Retinal pigment epithelial cell (primary cell): ENCODE measurements at regions not wholly inside any gene's neighbourhood (a gene's known extent, or its start where the extent isn't known, plus 50 kb on each side); places are given as distances from the start of the nearest gene placed in this dataset.

ENCODE experiments used
- DNase-seq: peaks from one replicate; pipeline ENCODE4 v3.0.0-alpha.2; 2010; ENCODE audit warnings: low read depth
- H3K4me3 ChIP-seq: 2 replicates; pipeline ENCODE4 v1.5.1; 2011; ENCODE audit warnings: mild to moderate bottlenecking, low read length, control low read depth, moderate library complexity
- TF ChIP-seq, protein P1 (sequence below): conservative IDR thresholded peaks from 2 replicates; pipeline ENCODE4 v1.5.1; 2011; ENCODE audit warnings: low read depth, low read length, control low read depth, inconsistent platforms

DNA sequence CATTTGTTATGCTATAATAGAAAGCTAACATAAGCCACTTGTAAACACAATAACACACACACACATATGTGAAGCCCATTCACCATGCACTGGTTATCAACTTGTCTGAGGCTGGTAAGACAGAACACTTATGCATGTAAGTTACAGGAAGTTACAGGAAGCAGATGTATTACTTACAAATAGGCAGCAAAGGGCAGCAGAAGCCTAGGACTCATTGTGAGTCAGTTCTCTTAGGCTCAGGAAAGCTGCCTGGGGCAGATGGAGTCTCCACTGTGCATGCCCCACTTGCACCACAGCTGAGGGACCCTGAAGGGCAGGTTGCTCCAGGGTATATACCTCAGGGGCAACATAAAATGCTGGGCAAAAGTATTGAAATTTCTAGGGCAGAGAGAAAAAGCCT, 748.8 kb upstream of the CCDC54 start:
- no peak for DNase-seq
- H3K4me3 ChIP-seq, result no peak overlapping the region
- TF ChIP-seq, protein P1, sequence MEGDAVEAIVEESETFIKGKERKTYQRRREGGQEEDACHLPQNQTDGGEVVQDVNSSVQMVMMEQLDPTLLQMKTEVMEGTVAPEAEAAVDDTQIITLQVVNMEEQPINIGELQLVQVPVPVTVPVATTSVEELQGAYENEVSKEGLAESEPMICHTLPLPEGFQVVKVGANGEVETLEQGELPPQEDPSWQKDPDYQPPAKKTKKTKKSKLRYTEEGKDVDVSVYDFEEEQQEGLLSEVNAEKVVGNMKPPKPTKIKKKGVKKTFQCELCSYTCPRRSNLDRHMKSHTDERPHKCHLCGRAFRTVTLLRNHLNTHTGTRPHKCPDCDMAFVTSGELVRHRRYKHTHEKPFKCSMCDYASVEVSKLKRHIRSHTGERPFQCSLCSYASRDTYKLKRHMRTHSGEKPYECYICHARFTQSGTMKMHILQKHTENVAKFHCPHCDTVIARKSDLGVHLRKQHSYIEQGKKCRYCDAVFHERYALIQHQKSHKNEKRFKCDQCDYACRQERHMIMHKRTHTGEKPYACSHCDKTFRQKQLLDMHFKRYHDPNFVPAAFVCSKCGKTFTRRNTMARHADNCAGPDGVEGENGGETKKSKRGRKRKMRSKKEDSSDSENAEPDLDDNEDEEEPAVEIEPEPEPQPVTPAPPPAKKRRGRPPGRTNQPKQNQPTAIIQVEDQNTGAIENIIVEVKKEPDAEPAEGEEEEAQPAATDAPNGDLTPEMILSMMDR, result no peak

DNA sequence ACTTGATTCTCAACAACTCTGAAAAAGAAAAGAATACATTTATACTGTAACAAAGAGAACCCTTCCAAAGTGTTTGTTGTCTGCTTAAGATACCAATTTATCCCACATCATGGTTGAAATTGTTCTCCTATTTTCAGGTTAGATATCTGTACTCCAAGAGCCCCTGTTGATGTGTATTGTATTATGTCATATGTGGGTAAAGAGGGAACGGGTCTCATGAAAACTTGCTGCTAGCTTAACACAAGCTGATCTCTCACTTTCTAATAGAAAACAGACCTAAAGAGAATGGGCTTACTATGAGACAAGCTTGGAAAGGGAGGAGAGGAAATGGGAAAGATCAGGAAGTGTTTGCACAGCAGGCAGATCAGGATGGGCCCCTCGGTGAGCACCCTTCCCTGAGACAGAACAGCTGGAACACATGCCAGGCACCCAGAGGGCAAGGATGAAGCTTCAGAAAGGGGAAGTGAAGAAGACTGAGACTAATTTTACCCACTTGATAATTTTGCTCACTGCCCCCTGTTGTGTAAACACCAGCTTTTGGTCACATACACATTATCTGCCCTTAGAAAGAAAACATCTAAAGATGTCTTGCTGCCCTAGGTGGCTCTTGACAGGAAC, 747.9 kb upstream of the CCDC54 start:
- DNase-seq, result no peak
- no peak overlapping the region for H3K4me3 ChIP-seq
- TF ChIP-seq, protein P1, result no peak

DNA sequence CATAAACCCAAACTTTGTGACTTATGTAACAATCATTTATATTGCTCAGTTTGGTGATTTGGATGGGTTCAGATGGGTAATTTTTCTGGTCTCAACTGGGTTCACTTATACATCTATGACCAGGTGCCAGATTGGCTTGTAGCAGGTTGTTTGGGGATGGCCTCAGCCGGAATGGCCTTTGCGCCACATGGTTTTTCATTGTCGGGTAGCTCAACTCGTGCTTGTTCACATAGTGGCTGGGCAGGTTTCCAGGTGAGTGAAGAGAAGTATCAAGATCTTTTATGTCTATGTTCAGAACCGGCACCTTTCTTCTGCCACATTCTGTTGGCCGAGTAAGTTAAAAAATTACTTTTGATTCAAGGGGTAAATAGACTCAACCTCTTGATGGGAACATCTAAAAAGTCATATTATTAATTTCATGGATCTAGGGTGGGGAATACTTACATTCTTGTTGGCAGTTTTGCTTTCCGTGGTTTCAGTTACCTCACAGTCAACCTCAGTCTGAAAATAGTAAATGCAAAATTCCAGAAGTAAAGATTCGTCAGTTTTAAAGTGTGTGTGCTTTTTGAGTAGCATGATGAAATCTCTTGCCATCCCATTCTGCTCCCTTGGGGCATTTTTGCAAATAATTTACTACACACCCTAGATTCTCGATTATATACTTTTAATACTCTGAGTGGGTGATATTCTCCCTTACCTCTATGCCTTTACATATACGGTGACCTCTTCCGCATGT, 745.7 kb upstream of the CCDC54 start:
- H3K4me3 ChIP-seq, result no peak overlapping the region
- DNase-seq, result no peak
- TF ChIP-seq, protein P1, result no peak

DNA sequence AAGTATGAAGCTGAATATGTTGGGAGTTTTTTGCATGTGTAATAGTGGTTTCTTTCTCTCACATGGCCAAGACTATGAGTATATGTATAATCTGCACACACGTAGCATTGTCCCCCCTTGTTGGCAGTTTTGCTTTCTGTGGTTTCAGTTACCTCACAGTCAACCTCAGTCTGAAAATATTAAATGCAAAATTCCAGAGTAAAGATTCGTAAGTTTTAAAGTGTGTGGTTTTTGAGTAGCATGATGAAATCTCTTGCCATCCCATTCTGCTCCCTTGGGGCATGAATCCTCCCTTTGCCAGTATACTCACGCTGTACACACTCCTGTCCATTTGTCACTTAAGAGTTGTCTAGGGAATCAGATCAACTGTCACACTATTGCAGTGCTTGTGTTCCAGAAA, 742.0 kb upstream of the CCDC54 start:
- DNase-seq, result no peak
- TF ChIP-seq, protein P1, result no peak
- H3K4me3 ChIP-seq, result no peak overlapping the region

DNA sequence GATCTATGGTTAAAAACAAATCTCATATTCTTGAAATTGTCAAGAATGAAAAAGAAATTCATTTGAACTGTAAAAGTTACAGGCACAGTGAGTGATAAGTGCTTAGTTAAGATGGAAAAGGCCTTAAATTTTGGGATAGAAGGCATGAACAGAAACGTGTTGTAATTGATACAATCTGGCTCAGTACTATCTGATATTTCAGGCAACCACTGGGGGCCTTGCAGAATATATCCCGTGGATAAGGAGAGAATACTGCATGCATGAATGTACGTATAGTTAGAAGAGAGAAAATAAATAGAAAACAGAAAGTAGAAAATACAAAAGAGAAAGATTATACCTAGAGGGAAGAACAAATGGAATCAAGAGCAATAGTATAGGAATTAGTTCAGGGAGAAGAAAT, 741.4 kb upstream of the CCDC54 start:
- TF ChIP-seq, protein P1, result no peak
- no peak for DNase-seq
- no peak overlapping the region for H3K4me3 ChIP-seq

DNA sequence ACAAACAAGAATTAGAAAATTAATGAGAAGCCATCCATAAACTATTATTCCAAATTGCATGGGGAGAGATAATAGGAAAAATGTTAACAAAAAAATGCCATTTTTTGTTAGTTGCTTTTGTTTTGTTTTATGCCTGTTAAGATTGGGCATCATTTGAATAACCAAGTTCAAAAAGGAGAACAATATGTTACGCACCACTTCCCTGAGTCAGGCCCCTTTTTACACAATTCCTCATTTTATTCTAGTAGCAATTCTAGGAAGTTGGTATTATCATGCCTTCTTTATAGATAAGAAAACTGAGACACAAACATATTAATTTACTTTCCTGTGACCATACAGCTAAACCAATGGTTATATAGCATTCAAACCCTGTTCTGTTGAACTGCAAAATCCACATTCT, 736.9 kb upstream of the CCDC54 start:
- H3K4me3 ChIP-seq, result no peak overlapping the region
- DNase-seq, result no peak
- TF ChIP-seq, protein P1, result no peak

DNA sequence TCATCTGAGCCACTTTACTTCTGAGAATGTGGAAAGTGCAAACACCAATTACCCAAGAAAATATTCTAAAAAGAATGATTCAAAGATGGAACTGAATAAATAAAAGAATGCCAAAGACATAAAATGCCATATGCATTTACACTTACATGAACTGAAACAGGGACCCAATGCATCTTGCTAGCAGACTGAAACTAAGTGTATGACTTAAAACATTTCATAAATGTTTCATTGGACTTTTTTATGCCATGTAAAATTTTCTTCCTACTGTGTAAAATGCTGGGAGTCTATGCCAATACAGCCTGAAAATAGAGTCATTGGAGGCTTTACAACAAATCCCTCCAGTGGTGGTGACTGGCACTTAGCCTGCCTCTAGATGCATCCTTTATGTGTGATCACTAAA, 735.1 kb upstream of the CCDC54 start:
- H3K4me3 ChIP-seq, result no peak overlapping the region
- TF ChIP-seq, protein P1, result no peak
- no peak for DNase-seq
